K562 (cell line): ENCODE measurements at regions not wholly inside any gene's neighbourhood (a gene's known extent, or its start where the extent isn't known, plus 50 kb on each side); places are given as distances from the start of the nearest gene placed in this dataset.

Source experiments
- ATF6 ChIP-seq: sonication (generic); formaldehyde crosslinking; IDR thresholded peaks from 2 replicates; pipeline ENCODE4 v1.4.0; 2020; ENCODE audit warnings: mild to moderate bottlenecking, missing genetic modification reagents
- CTCF ChIP-seq, 3 experiments: IDR thresholded peaks in 2 of 3; conservative IDR thresholded peaks in 1 of 3; 2 replicates each; pipeline ENCODE4 v1.5.1; 2011 to 2012; ENCODE audit warnings: low read length in 3 of 3, mild to moderate bottlenecking in 3 of 3, control low read depth in 2 of 3, improper control_type of control experiment in 1 of 3, inconsistent platforms in 1 of 3, low read depth in 1 of 3, mixed read lengths in 1 of 3, moderate library complexity in 1 of 3; ENCODE audit not compliant: insufficient read depth in 2 of 3
- CUX1 ChIP-seq: fragments of 200-800 bp; sonication (Bioruptor generic); IDR thresholded peaks from 2 replicates; pipeline ENCODE4 v1.6.1; 2016; ENCODE audit warnings: missing genetic modification characterization, missing compliant biosample characterization
- HNRNPK ChIP-seq: fragments of 200-400 bp; formaldehyde crosslinking; IDR thresholded peaks from one replicate; pipeline ENCODE4 v1.6.1; 2018; ENCODE audit warnings: mild to moderate bottlenecking, low read depth, low read length; ENCODE audit not compliant: poor library complexity, severe bottlenecking
- MAZ ChIP-seq, 2 experiments: fragments of 450-650 bp in 1 of 2; sonication (generic) in 1 of 2; formaldehyde crosslinking; IDR thresholded peaks in 1 of 2; conservative IDR thresholded peaks in 1 of 2; 2 replicates each; pipeline versions ENCODE4 v1.4.0 to v1.5.0; 2020; ENCODE audit warnings: mild to moderate bottlenecking in 1 of 2, missing genetic modification reagents in 1 of 2
- RAD21 ChIP-seq, 2 experiments: fragments of 250-450 bp in 1 of 2; fragments of 450-650 bp in 1 of 2; sonication (Bioruptor Pico) in 1 of 2; formaldehyde crosslinking in 1 of 2; IDR thresholded peaks in 1 of 2; conservative IDR thresholded peaks in 1 of 2; 2 replicates each; pipeline versions ENCODE4 v1.4.0 to v1.8.0; 2020 to 2022; ENCODE audit warnings: mild to moderate bottlenecking in 2 of 2, moderate library complexity in 1 of 2
- RFX1 ChIP-seq: fragments of 450-650 bp; IDR thresholded peaks from 2 replicates; pipeline ENCODE4 v1.6.1; 2016; ENCODE audit warnings: mild to moderate bottlenecking, moderate library complexity
- SNRNP70 ChIP-seq: fragments of 200-400 bp; formaldehyde crosslinking; optimal IDR thresholded peaks from 2 replicates; pipeline ENCODE3; 2017; ENCODE audit warnings: low read depth, low read length
- ZBTB1 ChIP-seq: sonication (generic); formaldehyde crosslinking; IDR thresholded peaks from 2 replicates; pipeline ENCODE4 v1.8.1; 2023; ENCODE audit warnings: missing genetic modification reagents, low read depth, mild to moderate bottlenecking, borderline replicate concordance
- ZFP30 ChIP-seq: fragments of 250-450 bp; sonication (Bioruptor Pico); IDR thresholded peaks from 2 replicates; pipeline ENCODE4 v1.8.0; 2022; ENCODE audit warnings: moderate library complexity, mild to moderate bottlenecking, inconsistent platforms, borderline replicate concordance
- ZNF384 ChIP-seq: IDR thresholded peaks from 2 replicates; pipeline ENCODE4 v1.6.1; 2012; ENCODE audit warnings: low read depth, low read length, improper control_type of control experiment
- ZZZ3 ChIP-seq: fragments of 450-650 bp; IDR thresholded peaks from 2 replicates; pipeline ENCODE4 v1.6.1; 2016; ENCODE audit warnings: antibody characterized with exemption, mild to moderate bottlenecking, moderate library complexity

- TF ChIP-seq RFX1 (no peak), CTCF (IDR thresholded peaks at IDR 0.05 in 2 of 3, conservative IDR thresholded peaks at IDR 0.05 in 1 of 3; ENCODE audit: insufficient read depth in 2 of 3, low read depth in 1 of 3, low read length in 3 of 3) (no peak), ZFP30 (CRISPR knock-in tag) (no peak), ATF6 (CRISPR knock-in tag) (no peak), ZBTB1 (CRISPR knock-in tag) (no peak), RAD21 (CRISPR knock-in tag; conservative IDR thresholded peaks at IDR 0.05 in 1 of 2, IDR thresholded peaks at IDR 0.05 in 1 of 2) (no peak), MAZ (CRISPR knock-in tag; conservative IDR thresholded peaks at IDR 0.05 in 1 of 2, IDR thresholded peaks at IDR 0.05 in 1 of 2) (no peak), ZZZ3 (no peak), SNRNP70 (no peak), CUX1 (no peak), HNRNPK (no peak), ZNF384 (no peak)
These were observed 684.1 kb upstream of the NRSN1 start for GRCh38 chr6:23441808-23442461.
